ENCODE measurements at regions not wholly inside any gene's neighbourhood (a gene's known extent, or its start where the extent isn't known, plus 50 kb on each side); places are given as distances from the start of the nearest gene placed in this dataset.

DNA sequence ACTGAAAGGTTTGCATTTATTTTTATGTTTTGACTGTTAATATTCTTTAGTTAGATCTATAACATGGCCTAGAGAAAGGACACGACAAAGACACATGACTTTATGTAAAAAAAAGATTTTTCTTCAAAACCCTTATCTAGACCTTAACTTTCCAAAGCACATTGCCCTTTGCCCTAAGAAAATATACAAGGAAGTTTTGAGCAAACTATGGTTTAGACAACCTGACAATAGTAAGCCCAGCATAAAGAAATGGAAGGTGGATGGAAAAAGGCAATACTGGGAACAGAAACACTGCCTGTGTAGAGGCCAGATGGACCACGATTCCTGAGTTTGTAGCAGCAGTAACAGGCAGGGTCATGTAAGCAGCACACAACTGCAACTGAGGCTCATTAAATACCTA lies 724.0 kb downstream of the GALC start:
- TF ChIP-seq, protein P1, sequence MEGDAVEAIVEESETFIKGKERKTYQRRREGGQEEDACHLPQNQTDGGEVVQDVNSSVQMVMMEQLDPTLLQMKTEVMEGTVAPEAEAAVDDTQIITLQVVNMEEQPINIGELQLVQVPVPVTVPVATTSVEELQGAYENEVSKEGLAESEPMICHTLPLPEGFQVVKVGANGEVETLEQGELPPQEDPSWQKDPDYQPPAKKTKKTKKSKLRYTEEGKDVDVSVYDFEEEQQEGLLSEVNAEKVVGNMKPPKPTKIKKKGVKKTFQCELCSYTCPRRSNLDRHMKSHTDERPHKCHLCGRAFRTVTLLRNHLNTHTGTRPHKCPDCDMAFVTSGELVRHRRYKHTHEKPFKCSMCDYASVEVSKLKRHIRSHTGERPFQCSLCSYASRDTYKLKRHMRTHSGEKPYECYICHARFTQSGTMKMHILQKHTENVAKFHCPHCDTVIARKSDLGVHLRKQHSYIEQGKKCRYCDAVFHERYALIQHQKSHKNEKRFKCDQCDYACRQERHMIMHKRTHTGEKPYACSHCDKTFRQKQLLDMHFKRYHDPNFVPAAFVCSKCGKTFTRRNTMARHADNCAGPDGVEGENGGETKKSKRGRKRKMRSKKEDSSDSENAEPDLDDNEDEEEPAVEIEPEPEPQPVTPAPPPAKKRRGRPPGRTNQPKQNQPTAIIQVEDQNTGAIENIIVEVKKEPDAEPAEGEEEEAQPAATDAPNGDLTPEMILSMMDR (conservative IDR thresholded peaks at IDR 0.05; ENCODE audit: low read depth, low read length), result no peak
- TF ChIP-seq, protein P2, sequence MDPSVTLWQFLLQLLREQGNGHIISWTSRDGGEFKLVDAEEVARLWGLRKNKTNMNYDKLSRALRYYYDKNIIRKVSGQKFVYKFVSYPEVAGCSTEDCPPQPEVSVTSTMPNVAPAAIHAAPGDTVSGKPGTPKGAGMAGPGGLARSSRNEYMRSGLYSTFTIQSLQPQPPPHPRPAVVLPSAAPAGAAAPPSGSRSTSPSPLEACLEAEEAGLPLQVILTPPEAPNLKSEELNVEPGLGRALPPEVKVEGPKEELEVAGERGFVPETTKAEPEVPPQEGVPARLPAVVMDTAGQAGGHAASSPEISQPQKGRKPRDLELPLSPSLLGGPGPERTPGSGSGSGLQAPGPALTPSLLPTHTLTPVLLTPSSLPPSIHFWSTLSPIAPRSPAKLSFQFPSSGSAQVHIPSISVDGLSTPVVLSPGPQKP (IDR thresholded peaks at IDR 0.05; ENCODE audit: borderline replicate concordance, low read depth, low read length), result no peak
- no peak for TF ChIP-seq POLR2A (IDR thresholded peaks at IDR 0.05; ENCODE audit: low read depth, low read length)
- TF ChIP-seq MAZ (IDR thresholded peaks at IDR 0.05; ENCODE audit: borderline replicate concordance, low read depth, low read length), result no peak
- no peak for TF ChIP-seq CEBPB (IDR thresholded peaks at IDR 0.05; ENCODE audit: low read depth, low read length)
- TF ChIP-seq BHLHE40 (IDR thresholded peaks at IDR 0.05; ENCODE audit: low read depth, low read length), result no peak
- no peak for TF ChIP-seq NFE2L2 (IDR thresholded peaks at IDR 0.05; ENCODE audit: low read depth, low read length)
- TF ChIP-seq CHD1 (IDR thresholded peaks at IDR 0.05; ENCODE audit: low read depth, low read length), result no peak
- TF ChIP-seq SMC3 (IDR thresholded peaks at IDR 0.05; ENCODE audit: low read depth, low read length), result no peak
- TF ChIP-seq RFX5 (IDR thresholded peaks at IDR 0.05; ENCODE audit: low read depth, low read length), result no peak

All from IMR-90 (cell line).